ENCODE measurements at regions not wholly inside any gene's neighbourhood (a gene's known extent, or its start where the extent isn't known, plus 50 kb on each side); places are given as distances from the start of the nearest gene placed in this dataset.

GRCh38 chr6:67640484-67640883 lies 994.6 kb upstream of the ADGRB3 start:
- Histone ChIP-seq H3K27ac (replicated peaks) (no peak overlapping the region), H3K4me3 (no peak overlapping the region), H3K36me3 (no peaks in the 10 kb centered on the region), H3K4me1 (no peaks in the 10 kb centered on the region), H3K27me3 (ENCODE audit: low read depth) (no peaks in the 10 kb centered on the region), H3K9me3 (replicated peaks) (no peaks in the 10 kb centered on the region)
- DNase-seq: no peak
- intact Hi-C loops (cut with micrococcal nuclease): no loop called here
- TF ChIP-seq CTCF (IDR thresholded peaks at IDR 0.05; ENCODE audit: borderline replicate concordance): no peak

- no peak for DNase-seq
- intact Hi-C loops (cut with micrococcal nuclease): no loop called here
Observed at GRCh38 chr6:67639161-67639560, 995.9 kb upstream of the ADGRB3 start.

GRCh38 chr6:67634199-67634598 lies 1000.9 kb upstream of the ADGRB3 start:
- H3K4me3 ChIP-seq: no peak overlapping the region
- intact Hi-C loops (cut with micrococcal nuclease): no loop called here
- DNase-seq: no peak
- H3K27me3 ChIP-seq (ENCODE audit: low read depth): no peaks in the 10 kb centered on the region
- no peaks in the 10 kb centered on the region for H3K36me3 ChIP-seq
- H3K4me1 ChIP-seq: no peaks in the 10 kb centered on the region
- H3K9me3 ChIP-seq (replicated peaks): peaks cover 12% of the 10 kb centered on the region
- no peak for TF ChIP-seq CTCF (IDR thresholded peaks at IDR 0.05; ENCODE audit: borderline replicate concordance)
- no peak overlapping the region for H3K27ac ChIP-seq (replicated peaks)

More at GRCh38 chr6:67639161-67639560, 995.9 kb upstream of the ADGRB3 start:
- Histone ChIP-seq H3K4me1 (no peaks in the 10 kb centered on the region), H3K36me3 (no peaks in the 10 kb centered on the region), H3K9me3 (replicated peaks) (peaks cover 12% of the 10 kb centered on the region), H3K4me3 (no peak overlapping the region), H3K27ac (replicated peaks) (no peak overlapping the region), H3K27me3 (ENCODE audit: low read depth) (no peaks in the 10 kb centered on the region)
- no peak for TF ChIP-seq CTCF (IDR thresholded peaks at IDR 0.05; ENCODE audit: borderline replicate concordance)

GRCh38 chr6:67633058-67633457 lies 1002.0 kb upstream of the ADGRB3 start:
- TF ChIP-seq CTCF (IDR thresholded peaks at IDR 0.05; ENCODE audit: borderline replicate concordance): no peak
- DNase-seq: no peak
- intact Hi-C loops (cut with micrococcal nuclease): no loop called here
- Histone ChIP-seq H3K36me3 (no peaks in the 10 kb centered on the region), H3K9me3 (replicated peaks) (peaks cover 12% of the 10 kb centered on the region), H3K4me3 (no peak overlapping the region), H3K27ac (replicated peaks) (no peak overlapping the region), H3K27me3 (ENCODE audit: low read depth) (no peaks in the 10 kb centered on the region), H3K4me1 (no peaks in the 10 kb centered on the region)

GRCh38 chr6:67630146-67630545 lies 1004.9 kb upstream of the ADGRB3 start:
- intact Hi-C loops (cut with micrococcal nuclease): no loop called here
- H3K27ac ChIP-seq (replicated peaks): no peak overlapping the region
- peaks cover 8% of the 10 kb centered on the region for H3K9me3 ChIP-seq (replicated peaks)
- H3K4me1 ChIP-seq: no peaks in the 10 kb centered on the region
- H3K27me3 ChIP-seq (ENCODE audit: low read depth): no peaks in the 10 kb centered on the region
- no peak overlapping the region for H3K4me3 ChIP-seq
- TF ChIP-seq CTCF (IDR thresholded peaks at IDR 0.05; ENCODE audit: borderline replicate concordance): no peak
- DNase-seq: no peak
- H3K36me3 ChIP-seq: no peaks in the 10 kb centered on the region

- Histone ChIP-seq H3K4me1 (no peaks in the 10 kb centered on the region), H3K27me3 (ENCODE audit: low read depth) (no peaks in the 10 kb centered on the region), H3K36me3 (no peaks in the 10 kb centered on the region), H3K9me3 (replicated peaks) (no peaks in the 10 kb centered on the region), H3K27ac (replicated peaks) (no peak overlapping the region), H3K4me3 (no peak overlapping the region)
- TF ChIP-seq CTCF (IDR thresholded peaks at IDR 0.05; ENCODE audit: borderline replicate concordance): no peak
- no peak for DNase-seq
- intact Hi-C loops (cut with micrococcal nuclease): no loop called here
Observed at GRCh38 chr6:67629258-67629657, 1005.8 kb upstream of the ADGRB3 start.

Measured in left ventricle myocardium inferior (tissue), 1 donor.